ENCODE measurements at regions not wholly inside any gene's neighbourhood (a gene's known extent, or its start where the extent isn't known, plus 50 kb on each side); places are given as distances from the start of the nearest gene placed in this dataset.

GRCh38 chr4:132839070-132839469, 310.0 kb upstream of the PCDH10 start:
- TF ChIP-seq, protein P1, sequence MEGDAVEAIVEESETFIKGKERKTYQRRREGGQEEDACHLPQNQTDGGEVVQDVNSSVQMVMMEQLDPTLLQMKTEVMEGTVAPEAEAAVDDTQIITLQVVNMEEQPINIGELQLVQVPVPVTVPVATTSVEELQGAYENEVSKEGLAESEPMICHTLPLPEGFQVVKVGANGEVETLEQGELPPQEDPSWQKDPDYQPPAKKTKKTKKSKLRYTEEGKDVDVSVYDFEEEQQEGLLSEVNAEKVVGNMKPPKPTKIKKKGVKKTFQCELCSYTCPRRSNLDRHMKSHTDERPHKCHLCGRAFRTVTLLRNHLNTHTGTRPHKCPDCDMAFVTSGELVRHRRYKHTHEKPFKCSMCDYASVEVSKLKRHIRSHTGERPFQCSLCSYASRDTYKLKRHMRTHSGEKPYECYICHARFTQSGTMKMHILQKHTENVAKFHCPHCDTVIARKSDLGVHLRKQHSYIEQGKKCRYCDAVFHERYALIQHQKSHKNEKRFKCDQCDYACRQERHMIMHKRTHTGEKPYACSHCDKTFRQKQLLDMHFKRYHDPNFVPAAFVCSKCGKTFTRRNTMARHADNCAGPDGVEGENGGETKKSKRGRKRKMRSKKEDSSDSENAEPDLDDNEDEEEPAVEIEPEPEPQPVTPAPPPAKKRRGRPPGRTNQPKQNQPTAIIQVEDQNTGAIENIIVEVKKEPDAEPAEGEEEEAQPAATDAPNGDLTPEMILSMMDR (conservative IDR thresholded peaks at IDR 0.05 in 1 of 2, IDR thresholded peaks at IDR 0.05 in 1 of 2; ENCODE audit: extremely low read depth in 1 of 2, insufficient read depth in 1 of 2, low read depth in 1 of 2, low read length in 2 of 2) = no peak
- TF ChIP-seq EZH2 (IDR thresholded peaks at IDR 0.05; ENCODE audit: borderline replicate concordance, low read length) = no peak
